ENCODE measurements at regions not wholly inside any gene's neighbourhood (a gene's known extent, or its start where the extent isn't known, plus 50 kb on each side); places are given as distances from the start of the nearest gene placed in this dataset.

- TF ChIP-seq POLR2AphosphoS5 (IDR thresholded peaks at IDR 0.05; ENCODE audit: low read depth, low read length), result no peak
- TF ChIP-seq, protein P1, sequence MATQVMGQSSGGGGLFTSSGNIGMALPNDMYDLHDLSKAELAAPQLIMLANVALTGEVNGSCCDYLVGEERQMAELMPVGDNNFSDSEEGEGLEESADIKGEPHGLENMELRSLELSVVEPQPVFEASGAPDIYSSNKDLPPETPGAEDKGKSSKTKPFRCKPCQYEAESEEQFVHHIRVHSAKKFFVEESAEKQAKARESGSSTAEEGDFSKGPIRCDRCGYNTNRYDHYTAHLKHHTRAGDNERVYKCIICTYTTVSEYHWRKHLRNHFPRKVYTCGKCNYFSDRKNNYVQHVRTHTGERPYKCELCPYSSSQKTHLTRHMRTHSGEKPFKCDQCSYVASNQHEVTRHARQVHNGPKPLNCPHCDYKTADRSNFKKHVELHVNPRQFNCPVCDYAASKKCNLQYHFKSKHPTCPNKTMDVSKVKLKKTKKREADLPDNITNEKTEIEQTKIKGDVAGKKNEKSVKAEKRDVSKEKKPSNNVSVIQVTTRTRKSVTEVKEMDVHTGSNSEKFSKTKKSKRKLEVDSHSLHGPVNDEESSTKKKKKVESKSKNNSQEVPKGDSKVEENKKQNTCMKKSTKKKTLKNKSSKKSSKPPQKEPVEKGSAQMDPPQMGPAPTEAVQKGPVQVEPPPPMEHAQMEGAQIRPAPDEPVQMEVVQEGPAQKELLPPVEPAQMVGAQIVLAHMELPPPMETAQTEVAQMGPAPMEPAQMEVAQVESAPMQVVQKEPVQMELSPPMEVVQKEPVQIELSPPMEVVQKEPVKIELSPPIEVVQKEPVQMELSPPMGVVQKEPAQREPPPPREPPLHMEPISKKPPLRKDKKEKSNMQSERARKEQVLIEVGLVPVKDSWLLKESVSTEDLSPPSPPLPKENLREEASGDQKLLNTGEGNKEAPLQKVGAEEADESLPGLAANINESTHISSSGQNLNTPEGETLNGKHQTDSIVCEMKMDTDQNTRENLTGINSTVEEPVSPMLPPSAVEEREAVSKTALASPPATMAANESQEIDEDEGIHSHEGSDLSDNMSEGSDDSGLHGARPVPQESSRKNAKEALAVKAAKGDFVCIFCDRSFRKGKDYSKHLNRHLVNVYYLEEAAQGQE (IDR thresholded peaks at IDR 0.05; ENCODE audit: insufficient read depth in 1 of 2, low read depth in 2 of 2, low read length in 2 of 2), result no peak
Measured at GRCh38 chr5:107269256-107269655, 401.5 kb downstream of the EFNA5 start.

Data from PFSK-1 (cell line).